Peyer's patch (tissue), 4 donors: ENCODE measurements at regions not wholly inside any gene's neighbourhood (a gene's known extent, or its start where the extent isn't known, plus 50 kb on each side); places are given as distances from the start of the nearest gene placed in this dataset.

Experiments used
- DNase-seq, 3 donors: peaks; one replicate each; pipeline ENCODE4 v3.0.0-alpha.2; 2017 to 2019
- H3K27ac ChIP-seq, 4 donors: fragments of 200-600 bp; sonication (generic); one replicate each; pipeline ENCODE4 v1.5.1; 2016 to 2019
- H3K27me3 ChIP-seq, 2 donors: fragments of 200-600 bp; sonication (generic); one replicate each; pipeline ENCODE4 v1.5.1; 2019
- H3K36me3 ChIP-seq, 3 donors: fragments of 200-600 bp; sonication (generic); one replicate each; pipeline ENCODE4 v1.5.1; 2016 to 2019
- H3K4me1 ChIP-seq, 4 donors: fragments of 200-600 bp; sonication (generic); one replicate each; pipeline ENCODE4 v1.5.1; 2016 to 2019
- H3K4me3 ChIP-seq, 4 donors: fragments of 200-600 bp; sonication (generic); 1 replicate in 3 of 4; 2 replicates in 1 of 4; pipeline ENCODE4 v1.5.1; 2016 to 2019; ENCODE audit warnings: mild to moderate bottlenecking in 1 of 4
- H3K9me3 ChIP-seq, 4 donors: fragments of 200-600 bp; sonication (generic); one replicate each; pipeline ENCODE4 v1.5.1; 2016 to 2019; ENCODE audit warnings: mild to moderate bottlenecking in 1 of 4
- CTCF ChIP-seq, 6 experiments: fragments of 450-650 bp in 4 of 6; fragments of 200-600 bp in 2 of 6; sonication (generic) in 1 of 6; IDR thresholded peaks; one replicate each; pipeline ENCODE4 v1.5.1; 2017 to 2019; ENCODE audit warnings: antibody characterized with exemption in 6 of 6, mild to moderate bottlenecking in 3 of 6, moderate library complexity in 1 of 6
- POLR2A ChIP-seq, 2 donors: fragments of 450-650 bp; IDR thresholded peaks; one replicate each; pipeline ENCODE4 v1.5.1; 2017; ENCODE audit warnings: antibody characterized with exemption in 2 of 2, mild to moderate bottlenecking in 2 of 2, moderate library complexity in 2 of 2

DNA sequence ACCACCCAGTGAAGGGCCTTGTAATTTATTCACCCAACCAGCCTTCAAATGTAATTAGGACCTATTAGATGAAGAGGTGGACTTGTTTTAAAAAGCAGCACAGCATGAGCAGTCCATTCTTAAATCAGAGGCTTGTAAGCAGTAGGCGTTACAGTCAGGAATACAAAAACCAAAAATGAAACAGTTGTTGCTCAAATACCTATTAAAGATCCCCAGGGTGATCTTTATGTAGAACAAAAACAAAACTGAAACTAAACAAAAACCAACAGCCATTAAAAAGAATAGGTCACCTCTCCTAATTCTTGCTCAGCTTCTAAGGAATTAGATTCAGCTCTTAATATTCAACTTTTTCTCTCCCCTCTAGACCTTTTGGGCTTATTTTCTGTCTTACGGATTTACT, 104.9 kb upstream of the ST8SIA2 start:
- no peaks in the 10 kb centered on the region for H3K4me1 ChIP-seq
- DNase-seq = no peak
- H3K27me3 ChIP-seq = no peaks in the 10 kb centered on the region
- TF ChIP-seq CTCF (IDR thresholded peaks at IDR 0.05) (no peak), POLR2A (IDR thresholded peaks at IDR 0.05) (no peak)
- H3K9me3 ChIP-seq = no peaks in the 10 kb centered on the region
- no peak overlapping the region for H3K27ac ChIP-seq
- no peak overlapping the region for H3K4me3 ChIP-seq
- H3K36me3 ChIP-seq = no peaks in the 10 kb centered on the region

DNA sequence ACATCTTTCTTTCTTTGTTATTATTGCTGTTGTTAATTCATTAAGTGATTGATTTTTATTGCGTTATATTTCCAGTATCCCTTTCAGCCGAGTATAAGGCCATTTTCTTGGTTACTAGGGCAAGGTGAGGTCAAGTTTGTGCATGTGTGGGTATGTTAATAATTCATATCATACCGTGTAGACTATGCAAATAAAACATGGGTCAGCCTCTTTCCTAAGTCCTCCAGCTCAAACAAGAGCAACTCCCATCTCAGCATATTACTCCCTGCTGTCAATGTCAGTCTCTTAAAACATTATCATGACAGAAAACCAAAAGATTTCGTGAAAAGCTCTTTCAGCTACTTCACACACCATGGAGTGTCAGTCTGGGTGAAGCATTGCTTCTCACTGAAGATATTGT, 103.9 kb upstream of the ST8SIA2 start:
- Histone ChIP-seq H3K9me3 (no peaks in the 10 kb centered on the region), H3K27ac (no peak overlapping the region), H3K27me3 (no peaks in the 10 kb centered on the region), H3K4me1 (no peaks in the 10 kb centered on the region), H3K4me3 (no peak overlapping the region), H3K36me3 (no peaks in the 10 kb centered on the region)
- TF ChIP-seq POLR2A (IDR thresholded peaks at IDR 0.05) (no peak), CTCF (IDR thresholded peaks at IDR 0.05) (no peak)
- DNase-seq = no peak

GRCh38 chr15:92290359-92290992, 103.2 kb upstream of the ST8SIA2 start:
- H3K4me1 ChIP-seq = no peaks in the 10 kb centered on the region

DNA sequence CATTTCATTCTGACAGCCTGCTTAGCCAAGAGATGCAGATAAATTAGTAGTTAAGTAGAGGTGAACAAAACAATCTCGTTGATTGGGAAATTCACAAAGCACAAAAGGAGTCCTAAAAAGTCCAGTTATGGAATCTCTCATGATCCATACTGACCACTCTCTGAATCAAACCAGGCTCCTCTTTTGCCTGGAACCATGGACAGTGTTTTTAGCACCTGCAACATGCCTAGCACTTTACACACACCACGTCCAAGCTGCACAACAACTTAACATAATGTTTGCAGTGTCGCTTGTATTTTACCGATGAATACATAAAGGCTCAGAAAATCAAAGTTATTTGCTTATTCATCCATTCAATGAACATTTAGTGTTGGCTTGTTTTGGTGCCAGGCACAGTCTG, 101.8 kb upstream of the ST8SIA2 start:
- H3K27me3 ChIP-seq = no peaks in the 10 kb centered on the region
- no peak for DNase-seq
- TF ChIP-seq CTCF (IDR thresholded peaks at IDR 0.05) = no peak
- TF ChIP-seq POLR2A (IDR thresholded peaks at IDR 0.05) = no peak
- no peak overlapping the region for H3K4me3 ChIP-seq
- no peak overlapping the region for H3K27ac ChIP-seq
- no peaks in the 10 kb centered on the region for H3K36me3 ChIP-seq
- no peaks in the 10 kb centered on the region for H3K4me1 ChIP-seq
- no peaks in the 10 kb centered on the region for H3K9me3 ChIP-seq

More at GRCh38 chr15:92290359-92290992, 103.2 kb upstream of the ST8SIA2 start:
- H3K9me3 ChIP-seq = no peaks in the 10 kb centered on the region
- DNase-seq = no peak
- H3K4me3 ChIP-seq = no peak overlapping the region
- H3K36me3 ChIP-seq = no peaks in the 10 kb centered on the region
- H3K27me3 ChIP-seq = no peaks in the 10 kb centered on the region
- TF ChIP-seq POLR2A (IDR thresholded peaks at IDR 0.05) (no peak), CTCF (IDR thresholded peaks at IDR 0.05) (no peak)
- no peak overlapping the region for H3K27ac ChIP-seq

- TF ChIP-seq POLR2A (IDR thresholded peaks at IDR 0.05) = no peak
- TF ChIP-seq CTCF (IDR thresholded peaks at IDR 0.05) = no peak
- H3K4me1 ChIP-seq = no peaks in the 10 kb centered on the region
- no peaks in the 10 kb centered on the region for H3K27me3 ChIP-seq
- no peaks in the 10 kb centered on the region for H3K9me3 ChIP-seq
- H3K4me3 ChIP-seq = no peak overlapping the region
- no peak for DNase-seq
- H3K36me3 ChIP-seq = no peaks in the 10 kb centered on the region
- H3K27ac ChIP-seq = no peak overlapping the region
These were observed 98.9 kb upstream of the ST8SIA2 start for GRCh38 chr15:92294759-92295158.
